Suprapubic skin (tissue), 4 donors: ENCODE measurements at regions not wholly inside any gene's neighbourhood (a gene's known extent, or its start where the extent isn't known, plus 50 kb on each side); places are given as distances from the start of the nearest gene placed in this dataset.
"Not testable (repeated sequence)": the region's sequence is repeated elsewhere in the genome, so short reads cannot be mapped to it uniquely, and the experiment has no call there.

Experiments used
- DNase-seq, 2 donors: peaks; one replicate each; pipeline ENCODE4 v3.0.0-alpha.2; 2019; ENCODE audit warnings: low spot score in 2 of 2
- H3K27ac ChIP-seq: fragments of 200-600 bp; sonication (generic); one replicate; pipeline ENCODE4 v1.5.1; 2019
- H3K27me3 ChIP-seq: fragments of 200-600 bp; sonication (generic); one replicate; pipeline ENCODE4 v1.5.1; 2019
- H3K36me3 ChIP-seq: fragments of 200-600 bp; sonication (generic); one replicate; pipeline ENCODE4 v1.5.1; 2019
- H3K4me1 ChIP-seq: fragments of 200-600 bp; sonication (generic); one replicate; pipeline ENCODE4 v1.5.1; 2019
- H3K4me3 ChIP-seq: fragments of 200-600 bp; sonication (generic); one replicate; pipeline ENCODE4 v1.5.1; 2019; ENCODE audit warnings: mild to moderate bottlenecking
- H3K9me3 ChIP-seq: fragments of 200-600 bp; sonication (generic); one replicate; pipeline ENCODE4 v1.5.1; 2019
- CTCF ChIP-seq, 2 donors: fragments of 200-600 bp in 1 of 2; fragments of 450-650 bp in 1 of 2; sonication (generic) in 1 of 2; IDR thresholded peaks; one replicate each; pipeline ENCODE4 v1.5.1; 2016 to 2019; ENCODE audit warnings: antibody characterized with exemption in 2 of 2, mild to moderate bottlenecking in 1 of 2, moderate library complexity in 1 of 2
- EP300 ChIP-seq: sonication (generic); formaldehyde crosslinking; IDR thresholded peaks from one replicate; pipeline ENCODE4 v1.6.1; 2017; ENCODE audit warnings: antibody characterized with exemption
- POLR2A ChIP-seq, 2 donors: fragments of 450-650 bp; IDR thresholded peaks; one replicate each; pipeline ENCODE4 v1.6.1; 2017; ENCODE audit warnings: antibody characterized with exemption in 2 of 2, mild to moderate bottlenecking in 2 of 2, moderate library complexity in 2 of 2
- POLR2AphosphoS5 ChIP-seq, 3 donors: sonication (generic); formaldehyde crosslinking; IDR thresholded peaks; one replicate each; pipeline ENCODE4 v1.6.1; 2017; ENCODE audit warnings: antibody characterized with exemption in 3 of 3
- WGBS: methylation state at CpG from one replicate; pipeline ENCODE4 v1.1.5; 2018; 5-methylcytosine and 5-hydroxymethylcytosine counted together

- WGBS: 99% methylated on average over 14 of the region's 20 CpGs
- H3K27me3 ChIP-seq, H3K4me3 ChIP-seq, H3K36me3 ChIP-seq, H3K4me1 ChIP-seq, H3K27ac ChIP-seq, H3K9me3 ChIP-seq, DNase-seq: not testable (repeated sequence)
Measured at GRCh38 chr1:95297906-95298305, 63.9 kb downstream of the RWDD3 start.

- Histone ChIP-seq H3K9me3 (no peaks in the 10 kb centered on the region), H3K27me3 (no peaks in the 10 kb centered on the region), H3K4me1 (no peaks in the 10 kb centered on the region), H3K4me3 (no peak overlapping the region), H3K27ac (no peak overlapping the region), H3K36me3 (no peaks in the 10 kb centered on the region)
- TF ChIP-seq POLR2AphosphoS5 (IDR thresholded peaks at IDR 0.05) (no peak), CTCF (IDR thresholded peaks at IDR 0.05) (no peak), POLR2A (IDR thresholded peaks at IDR 0.05) (no peak), EP300 (no peak)
- DNase-seq: no peak
Measured at GRCh38 chr1:95301091-95301490, 67.1 kb downstream of the RWDD3 start.

GRCh38 chr1:95301614-95302013, 67.6 kb downstream of the RWDD3 start:
- Histone ChIP-seq H3K27me3 (no peaks in the 10 kb centered on the region), H3K4me3 (no peak overlapping the region), H3K27ac (no peak overlapping the region), H3K9me3 (no peaks in the 10 kb centered on the region), H3K36me3 (no peaks in the 10 kb centered on the region), H3K4me1 (no peaks in the 10 kb centered on the region)
- 79% methylated on average over 3 of the region's 3 CpGs for WGBS
- DNase-seq: no peak
- TF ChIP-seq CTCF (IDR thresholded peaks at IDR 0.05): no peak
- no peak for TF ChIP-seq EP300
- no peak for TF ChIP-seq POLR2A (IDR thresholded peaks at IDR 0.05)
- no peak for TF ChIP-seq POLR2AphosphoS5 (IDR thresholded peaks at IDR 0.05)

GRCh38 chr1:95304803-95305202, 70.8 kb downstream of the RWDD3 start:
- Histone ChIP-seq H3K27me3 (no peaks in the 10 kb centered on the region), H3K27ac (no peak overlapping the region), H3K4me3 (no peak overlapping the region), H3K4me1 (no peaks in the 10 kb centered on the region), H3K9me3 (no peaks in the 10 kb centered on the region), H3K36me3 (no peaks in the 10 kb centered on the region)
- WGBS: 79% methylated on average over 4 of the region's 4 CpGs
- TF ChIP-seq EP300 (no peak), CTCF (IDR thresholded peaks at IDR 0.05) (no peak), POLR2A (IDR thresholded peaks at IDR 0.05) (no peak), POLR2AphosphoS5 (IDR thresholded peaks at IDR 0.05) (no peak)
- DNase-seq: no peak

GRCh38 chr1:95308276-95309030, 74.4 kb downstream of the RWDD3 start:
- Histone ChIP-seq H3K4me3 (no peak overlapping the region), H3K4me1 (no peaks in the 10 kb centered on the region), H3K36me3 (no peaks in the 10 kb centered on the region), H3K9me3 (no peaks in the 10 kb centered on the region), H3K27me3 (no peaks in the 10 kb centered on the region), H3K27ac (no peak overlapping the region)
- WGBS: 44% methylated on average over 6 of the region's 6 CpGs
- TF ChIP-seq POLR2A (IDR thresholded peaks at IDR 0.05) (no peak), POLR2AphosphoS5 (IDR thresholded peaks at IDR 0.05) (no peak), EP300 (no peak), CTCF (IDR thresholded peaks at IDR 0.05) (no peak)
- no peak for DNase-seq

GRCh38 chr1:95309031-95309471, 75.0 kb downstream of the RWDD3 start:
- no peaks in the 10 kb centered on the region for H3K27me3 ChIP-seq
- no peak for DNase-seq
- no peaks in the 10 kb centered on the region for H3K36me3 ChIP-seq
- H3K27ac ChIP-seq: no peak overlapping the region
- no peaks in the 10 kb centered on the region for H3K9me3 ChIP-seq
- TF ChIP-seq POLR2A (IDR thresholded peaks at IDR 0.05): no peak
- TF ChIP-seq EP300: no peak
- TF ChIP-seq CTCF (IDR thresholded peaks at IDR 0.05): peak in 1 of 2 donors; percentile 51
- TF ChIP-seq POLR2AphosphoS5 (IDR thresholded peaks at IDR 0.05): no peak
- WGBS: 38% methylated on average over 2 of the region's 2 CpGs
- no peaks in the 10 kb centered on the region for H3K4me1 ChIP-seq
- H3K4me3 ChIP-seq: no peak overlapping the region
